Kidney epithelial cell (primary cell): ENCODE measurements at regions not wholly inside any gene's neighbourhood (a gene's known extent, or its start where the extent isn't known, plus 50 kb on each side); places are given as distances from the start of the nearest gene placed in this dataset.

Experiments used
- DNase-seq: peaks from one replicate; pipeline ENCODE4 v3.0.0-alpha.2; 2010; ENCODE audit warnings: low read depth
- H3K27me3 ChIP-seq: 2 replicates; pipeline ENCODE4 v1.6.0; 2011; ENCODE audit warnings: low read length; ENCODE audit not compliant: control insufficient read depth, insufficient read depth
- H3K36me3 ChIP-seq: 2 replicates; pipeline ENCODE4 v1.5.1; 2011; ENCODE audit warnings: low read length; ENCODE audit not compliant: control insufficient read depth, insufficient read depth
- H3K4me3 ChIP-seq: 2 replicates; pipeline ENCODE4 v1.5.1; 2011; ENCODE audit warnings: low read depth, mild to moderate bottlenecking, control low read depth, low read length
- TF ChIP-seq, protein P1 (sequence below): IDR thresholded peaks from 2 replicates; pipeline ENCODE4 v1.5.1; 2011; ENCODE audit warnings: mild to moderate bottlenecking, moderate library complexity, low read length, control low read depth, inconsistent platforms; ENCODE audit not compliant: insufficient read depth, poor library complexity, severe bottlenecking

DNA sequence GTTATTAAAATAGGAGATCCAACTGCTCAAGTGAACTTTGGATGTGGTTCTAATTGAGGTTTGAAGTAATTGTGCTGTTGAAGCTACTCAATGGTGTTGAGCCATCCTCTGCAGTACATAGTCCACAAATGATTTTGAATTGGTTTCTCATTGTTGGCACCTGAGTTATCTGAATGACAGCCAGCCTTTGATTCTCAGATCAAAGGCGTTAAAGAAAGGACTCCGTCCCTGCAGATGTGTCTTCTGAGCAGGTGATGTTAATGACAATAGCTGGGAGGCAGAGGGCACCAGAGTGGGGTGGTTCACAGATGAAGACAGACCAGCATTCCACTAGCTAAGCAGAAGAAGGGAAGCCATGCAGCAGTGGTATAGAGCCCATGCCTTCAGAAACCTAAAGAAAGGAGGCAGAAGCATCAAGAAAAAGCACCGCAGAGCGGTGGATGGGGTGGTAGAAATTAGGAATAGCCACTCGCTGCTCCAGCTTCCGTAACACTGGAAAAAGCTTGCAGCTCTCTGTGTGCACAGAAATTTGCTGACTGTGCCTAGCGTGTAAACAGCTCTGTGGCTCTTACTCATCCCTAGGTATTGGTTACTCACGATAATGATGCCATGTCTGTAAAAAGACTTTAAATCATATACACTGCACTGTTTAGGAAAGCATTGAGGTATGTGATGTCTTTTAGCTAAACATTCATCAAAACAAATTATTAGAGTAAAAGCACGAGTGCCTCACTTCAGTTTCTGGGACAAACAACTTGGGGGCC is 79.2 kb upstream of the CLCN4 start:
- no peaks in the 10 kb centered on the region for H3K27me3 ChIP-seq
- no peak overlapping the region for H3K4me3 ChIP-seq
- no peak for DNase-seq
- H3K36me3 ChIP-seq = no peaks in the 10 kb centered on the region
- TF ChIP-seq, protein P1, sequence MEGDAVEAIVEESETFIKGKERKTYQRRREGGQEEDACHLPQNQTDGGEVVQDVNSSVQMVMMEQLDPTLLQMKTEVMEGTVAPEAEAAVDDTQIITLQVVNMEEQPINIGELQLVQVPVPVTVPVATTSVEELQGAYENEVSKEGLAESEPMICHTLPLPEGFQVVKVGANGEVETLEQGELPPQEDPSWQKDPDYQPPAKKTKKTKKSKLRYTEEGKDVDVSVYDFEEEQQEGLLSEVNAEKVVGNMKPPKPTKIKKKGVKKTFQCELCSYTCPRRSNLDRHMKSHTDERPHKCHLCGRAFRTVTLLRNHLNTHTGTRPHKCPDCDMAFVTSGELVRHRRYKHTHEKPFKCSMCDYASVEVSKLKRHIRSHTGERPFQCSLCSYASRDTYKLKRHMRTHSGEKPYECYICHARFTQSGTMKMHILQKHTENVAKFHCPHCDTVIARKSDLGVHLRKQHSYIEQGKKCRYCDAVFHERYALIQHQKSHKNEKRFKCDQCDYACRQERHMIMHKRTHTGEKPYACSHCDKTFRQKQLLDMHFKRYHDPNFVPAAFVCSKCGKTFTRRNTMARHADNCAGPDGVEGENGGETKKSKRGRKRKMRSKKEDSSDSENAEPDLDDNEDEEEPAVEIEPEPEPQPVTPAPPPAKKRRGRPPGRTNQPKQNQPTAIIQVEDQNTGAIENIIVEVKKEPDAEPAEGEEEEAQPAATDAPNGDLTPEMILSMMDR = no peak

DNA sequence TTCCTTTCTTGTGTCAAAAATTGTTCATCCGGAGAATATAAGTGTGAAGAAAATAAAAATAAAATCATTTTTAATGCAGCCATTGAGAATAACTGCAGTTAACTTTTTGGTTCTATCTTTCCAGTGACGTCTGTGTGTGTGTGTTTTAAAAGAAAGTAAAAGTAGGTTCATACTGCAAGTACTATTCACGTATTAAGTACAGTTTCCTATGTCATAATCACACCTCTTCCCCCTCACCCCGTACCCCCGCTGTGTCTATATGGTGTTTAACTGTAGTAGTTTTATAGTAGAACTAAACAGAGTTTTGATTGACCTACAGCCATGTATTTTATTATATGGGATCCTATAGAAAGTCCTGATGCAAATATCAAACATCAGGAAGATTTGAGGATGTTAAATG is 78.5 kb upstream of the CLCN4 start:
- Histone ChIP-seq H3K36me3 (no peaks in the 10 kb centered on the region), H3K27me3 (no peaks in the 10 kb centered on the region), H3K4me3 (no peak overlapping the region)
- no peak for DNase-seq
- TF ChIP-seq, protein P1 = no peak

DNA sequence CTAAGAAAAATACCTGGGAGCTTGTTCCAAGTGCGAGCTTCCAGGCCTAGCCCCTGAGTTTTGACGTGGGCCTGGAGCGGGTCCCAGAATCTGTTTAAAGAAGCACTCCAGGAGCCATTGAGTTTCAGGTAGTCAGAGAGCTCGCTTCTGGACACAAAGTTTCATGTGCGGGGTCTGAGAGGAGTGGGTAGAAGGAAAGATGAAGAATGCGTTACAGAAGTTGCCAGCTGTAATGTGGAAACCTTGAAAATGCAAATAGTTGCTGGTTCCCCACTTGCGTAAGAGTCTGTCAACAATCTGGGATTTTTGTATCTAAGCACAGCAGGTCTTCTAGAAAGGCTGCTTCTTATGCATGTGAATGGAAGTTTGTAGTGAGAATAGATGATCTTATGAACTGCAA is 77.5 kb upstream of the CLCN4 start:
- Histone ChIP-seq H3K36me3 (no peaks in the 10 kb centered on the region), H3K27me3 (no peaks in the 10 kb centered on the region), H3K4me3 (no peak overlapping the region)
- TF ChIP-seq, protein P1 = no peak
- DNase-seq = no peak

DNA sequence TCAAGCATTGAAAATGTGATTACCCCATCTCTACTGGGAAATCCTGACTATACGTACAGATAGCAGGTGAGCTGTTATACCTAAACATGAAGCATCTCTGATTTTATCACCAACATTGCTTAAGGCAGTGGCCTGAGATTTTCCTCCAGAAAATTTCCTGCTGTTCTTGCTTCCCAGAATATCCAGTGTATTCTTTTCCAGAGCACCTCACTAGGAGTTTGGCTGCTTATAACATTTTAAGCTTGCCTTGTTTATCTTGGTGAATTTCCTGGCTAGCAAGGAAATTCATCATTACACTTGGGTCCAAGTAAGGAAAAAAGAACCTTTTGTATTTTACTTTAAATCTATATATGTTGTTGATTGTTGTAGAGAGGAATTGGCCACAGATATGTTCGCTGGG is 73.0 kb upstream of the CLCN4 start:
- DNase-seq = no peak
- TF ChIP-seq, protein P1 = no peak
- no peaks in the 10 kb centered on the region for H3K36me3 ChIP-seq
- no peak overlapping the region for H3K4me3 ChIP-seq
- no peaks in the 10 kb centered on the region for H3K27me3 ChIP-seq

DNA sequence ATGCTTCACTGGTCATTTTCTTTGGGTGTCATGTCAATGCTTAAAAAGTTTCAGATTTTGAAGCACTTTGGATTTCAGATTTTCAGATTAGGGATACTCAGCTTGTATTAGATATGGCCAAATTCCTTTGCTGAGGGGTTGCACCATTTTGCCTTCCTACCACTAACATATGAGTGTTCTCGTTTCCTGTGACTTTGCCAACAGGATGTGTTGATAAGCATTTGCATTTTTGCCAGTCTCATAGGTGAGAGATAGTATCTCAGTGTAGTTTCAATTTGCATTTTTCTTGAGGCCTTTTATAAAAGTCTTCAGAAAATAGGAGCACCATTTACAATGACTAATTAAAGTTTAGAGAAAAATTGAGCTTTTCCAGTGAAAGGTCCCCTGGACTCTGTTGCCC is 71.6 kb upstream of the CLCN4 start:
- Histone ChIP-seq H3K36me3 (no peaks in the 10 kb centered on the region), H3K4me3 (no peak overlapping the region), H3K27me3 (no peaks in the 10 kb centered on the region)
- no peak for DNase-seq
- TF ChIP-seq, protein P1 = no peak

DNA sequence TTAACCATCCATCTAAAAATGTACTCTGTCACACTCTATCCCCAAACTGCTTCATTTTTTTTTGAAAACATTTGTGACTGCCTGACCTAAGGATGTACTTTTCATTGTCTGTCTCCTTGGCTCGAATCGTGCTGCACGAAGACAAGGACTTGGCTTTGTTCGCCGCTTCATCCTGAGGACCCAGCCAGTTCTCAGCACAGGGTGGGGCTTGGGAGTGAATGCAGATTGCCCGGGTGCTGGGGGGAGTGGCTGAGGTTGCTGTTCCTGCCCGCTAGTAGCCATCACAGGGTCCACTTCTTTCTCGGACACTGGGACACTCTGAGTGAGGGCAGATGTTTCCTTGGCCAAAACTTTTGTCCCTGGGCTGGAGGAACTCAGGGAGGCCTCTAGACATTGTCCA is 70.1 kb upstream of the CLCN4 start:
- Histone ChIP-seq H3K27me3 (no peaks in the 10 kb centered on the region), H3K4me3 (no peak overlapping the region), H3K36me3 (no peaks in the 10 kb centered on the region)
- TF ChIP-seq, protein P1 = no peak
- DNase-seq = no peak
